Small intestine (tissue), 7 donors: ENCODE measurements at regions not wholly inside any gene's neighbourhood (a gene's known extent, or its start where the extent isn't known, plus 50 kb on each side); places are given as distances from the start of the nearest gene placed in this dataset.

Experiments
- DNase-seq, 2 donors: peaks; one replicate each; pipeline versions ENCODE4 v3.0.0 to v3.0.0-alpha.2; 2013
- FAIRE-seq: peaks from 2 replicates; lab custom pipeline; 2012; peaks lifted over from hg19 to GRCh38; lab: Jason Lieb, UNC
- H3K27ac ChIP-seq, 3 donors: one replicate each; pipeline ENCODE4 v1.5.1; 2013; ENCODE audit warnings: low read length in 2 of 3, mild to moderate bottlenecking in 2 of 3, control low read depth in 1 of 3, inconsistent platforms in 1 of 3, low read depth in 1 of 3, moderate library complexity in 1 of 3
- H3K27me3 ChIP-seq, 3 donors: one replicate each; pipeline ENCODE4 v1.6.1; 2013; ENCODE audit warnings: low read length in 3 of 3, inconsistent platforms in 1 of 3; ENCODE audit not compliant: control insufficient read depth in 3 of 3, insufficient read depth in 3 of 3
- H3K36me3 ChIP-seq, 3 donors: one replicate each; pipeline ENCODE4 v1.6.1; 2013; ENCODE audit warnings: low read length in 3 of 3, inconsistent platforms in 1 of 3, low read depth in 1 of 3, mild to moderate bottlenecking in 1 of 3, moderate library complexity in 1 of 3; ENCODE audit not compliant: control insufficient read depth in 3 of 3, insufficient read depth in 2 of 3
- H3K4me1 ChIP-seq, 3 donors: one replicate each; pipeline ENCODE4 v1.6.1; 2013; ENCODE audit warnings: low read length in 2 of 3, inconsistent platforms in 1 of 3, low read depth in 1 of 3, mild to moderate bottlenecking in 1 of 3, moderate library complexity in 1 of 3; ENCODE audit not compliant: control insufficient read depth in 3 of 3, insufficient read depth in 2 of 3
- H3K4me3 ChIP-seq, 3 donors: one replicate each; pipeline ENCODE4 v1.5.1; 2013; ENCODE audit warnings: low read length in 3 of 3, control low read depth in 1 of 3, inconsistent platforms in 1 of 3, low read depth in 1 of 3, mild to moderate bottlenecking in 1 of 3, moderate library complexity in 1 of 3
- H3K9me3 ChIP-seq, 2 donors: one replicate each; pipeline ENCODE4 v1.6.1; 2013; ENCODE audit warnings: low read depth in 1 of 2, low read length in 1 of 2; ENCODE audit not compliant: control insufficient read depth in 2 of 2, insufficient read depth in 1 of 2
- WGBS, 3 donors: extraction: QIAGEN DNeasy Blood & Tissue Kit; methylation state at CpG; one replicate each; pipeline ENCODE4 v1.1.7; 2013; 5-methylcytosine and 5-hydroxymethylcytosine counted together
- donor health status: healthy with polysubstance abuse.
- donor health status: control.
- donor health status: control.
- donor health status: Bipolar disorder and iron deficiency.
- donor health status: healthy.

DNA sequence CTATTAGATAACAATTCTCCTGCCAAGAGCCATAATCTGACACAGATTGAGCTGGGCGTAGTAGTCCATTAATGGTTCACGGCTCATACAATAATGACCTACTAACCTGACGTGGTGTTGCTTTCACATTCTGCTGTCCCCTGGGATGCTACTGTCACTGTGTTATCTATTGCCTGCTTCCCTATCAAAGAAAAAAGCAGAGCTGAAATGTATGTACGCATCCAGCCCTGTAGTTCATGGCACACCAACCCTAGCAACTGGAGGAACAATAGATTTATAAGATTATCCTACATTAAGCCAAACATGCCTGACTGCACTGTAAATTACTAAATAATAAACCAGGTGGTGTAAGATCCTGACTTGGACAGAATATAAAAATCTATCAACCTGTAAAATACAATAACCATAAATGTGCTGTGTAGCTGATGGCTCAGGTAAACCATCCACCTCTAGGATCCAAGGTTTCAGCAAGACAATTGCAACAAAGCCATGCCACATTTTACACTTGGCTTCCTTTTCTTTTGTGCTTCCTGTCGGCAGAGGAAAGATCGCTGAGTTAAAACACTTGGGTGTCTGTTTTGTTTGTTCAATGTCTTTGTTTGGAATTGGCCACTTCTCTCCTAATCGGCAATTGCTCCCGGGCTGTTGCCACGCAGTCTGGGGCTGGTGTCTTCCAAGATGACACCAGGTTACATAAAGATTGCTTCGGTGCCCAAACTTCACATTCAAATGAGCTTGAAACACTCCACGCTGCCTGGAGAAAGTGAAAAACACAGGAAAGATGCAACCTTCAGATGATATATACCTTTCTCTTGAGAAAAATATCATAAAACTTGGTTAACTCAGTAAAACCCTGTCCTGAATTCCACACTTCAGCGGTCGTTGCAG is 143.9 kb upstream of the MGMT start:
- FAIRE-seq (no peak), DNase-seq (no peak)
- WGBS, 3 donors = 37 to 48% (median 42%) methylated on average over 13 of the region's 13 CpGs
- H3K9me3 ChIP-seq = no peaks in the 10 kb centered on the region
- no peak overlapping the region for H3K27ac ChIP-seq
- no peaks in the 10 kb centered on the region for H3K36me3 ChIP-seq
- peaks cover 0 to 5% (median 0%) of the 10 kb centered on the region in 3 donors for H3K27me3 ChIP-seq
- no peak overlapping the region for H3K4me3 ChIP-seq
- no peaks in the 10 kb centered on the region for H3K4me1 ChIP-seq

GRCh38 chr10:129323879-129324278 is 143.2 kb upstream of the MGMT start:
- no peaks in the 10 kb centered on the region for H3K9me3 ChIP-seq
- no peak for FAIRE-seq
- no peaks in the 10 kb centered on the region for H3K36me3 ChIP-seq
- H3K27ac ChIP-seq = no peak overlapping the region
- no peaks in the 10 kb centered on the region for H3K4me1 ChIP-seq
- no peak for DNase-seq
- H3K27me3 ChIP-seq = peaks cover 0 to 5% (median 0%) of the 10 kb centered on the region in 3 donors
- no peak overlapping the region for H3K4me3 ChIP-seq
- WGBS, 3 donors = 75 to 91% (median 85%) methylated on average over 4 of the region's 4 CpGs

- FAIRE-seq (no peak), DNase-seq (no peak)
- peaks cover 0 to 5% (median 0%) of the 10 kb centered on the region in 3 donors for H3K27me3 ChIP-seq
- no peaks in the 10 kb centered on the region for H3K9me3 ChIP-seq
- H3K4me1 ChIP-seq = no peaks in the 10 kb centered on the region
- H3K27ac ChIP-seq = no peak overlapping the region
- no peak overlapping the region for H3K4me3 ChIP-seq
- 61 to 81% (median 69%) methylated on average over 2 of the region's 2 CpGs for WGBS, 3 donors
- no peaks in the 10 kb centered on the region for H3K36me3 ChIP-seq
These were observed 141.1 kb upstream of the MGMT start for GRCh38 chr10:129325893-129326292.

DNA sequence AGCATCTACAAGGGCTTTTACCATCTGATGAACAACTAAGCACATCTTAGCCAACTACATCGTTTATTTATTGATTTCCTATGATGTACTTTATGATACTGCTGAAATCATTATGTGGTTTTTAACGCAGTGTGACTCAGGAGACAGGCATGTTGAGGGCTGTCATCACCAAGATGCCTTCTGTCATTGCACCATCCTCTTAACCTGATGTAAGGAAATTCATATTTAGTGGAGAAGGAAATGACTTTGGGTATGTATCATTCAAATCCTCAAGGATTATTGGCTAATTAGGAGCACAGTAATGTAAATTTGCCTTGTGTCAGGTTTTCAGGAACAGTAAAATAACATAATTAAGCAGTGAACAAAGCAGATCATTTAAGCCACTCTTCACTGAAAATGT is 138.5 kb upstream of the MGMT start:
- DNase-seq (no peak), FAIRE-seq (no peak)
- no peaks in the 10 kb centered on the region for H3K27me3 ChIP-seq
- H3K4me1 ChIP-seq = no peaks in the 10 kb centered on the region
- H3K27ac ChIP-seq = no peak overlapping the region
- no peak overlapping the region for H3K4me3 ChIP-seq
- no peaks in the 10 kb centered on the region for H3K9me3 ChIP-seq
- WGBS, 3 donors = 40 to 60% (median 41%) methylated on average over 2 of the region's 2 CpGs
- H3K36me3 ChIP-seq = no peaks in the 10 kb centered on the region

GRCh38 chr10:129329385-129330055 is 137.5 kb upstream of the MGMT start:
- no peak overlapping the region for H3K4me3 ChIP-seq
- DNase-seq = no peak
- WGBS, 3 donors = 85 to 89% (median 85%) methylated on average over 17 of the region's 17 CpGs
- no peaks in the 10 kb centered on the region for H3K4me1 ChIP-seq
- no peaks in the 10 kb centered on the region for H3K36me3 ChIP-seq
- FAIRE-seq = no peak
- no peak overlapping the region for H3K27ac ChIP-seq
- no peaks in the 10 kb centered on the region for H3K27me3 ChIP-seq
- H3K9me3 ChIP-seq = no peaks in the 10 kb centered on the region

GRCh38 chr10:129330211-129330610 is 136.8 kb upstream of the MGMT start:
- DNase-seq (no peak), FAIRE-seq (no peak)
- Histone ChIP-seq H3K36me3 (no peaks in the 10 kb centered on the region), H3K4me1 (no peaks in the 10 kb centered on the region), H3K27me3 (no peaks in the 10 kb centered on the region), H3K9me3 (no peaks in the 10 kb centered on the region), H3K4me3 (no peak overlapping the region), H3K27ac (no peak overlapping the region)
- WGBS, 3 donors = 74 to 80% (median 80%) methylated on average over 4 of the region's 4 CpGs

DNA sequence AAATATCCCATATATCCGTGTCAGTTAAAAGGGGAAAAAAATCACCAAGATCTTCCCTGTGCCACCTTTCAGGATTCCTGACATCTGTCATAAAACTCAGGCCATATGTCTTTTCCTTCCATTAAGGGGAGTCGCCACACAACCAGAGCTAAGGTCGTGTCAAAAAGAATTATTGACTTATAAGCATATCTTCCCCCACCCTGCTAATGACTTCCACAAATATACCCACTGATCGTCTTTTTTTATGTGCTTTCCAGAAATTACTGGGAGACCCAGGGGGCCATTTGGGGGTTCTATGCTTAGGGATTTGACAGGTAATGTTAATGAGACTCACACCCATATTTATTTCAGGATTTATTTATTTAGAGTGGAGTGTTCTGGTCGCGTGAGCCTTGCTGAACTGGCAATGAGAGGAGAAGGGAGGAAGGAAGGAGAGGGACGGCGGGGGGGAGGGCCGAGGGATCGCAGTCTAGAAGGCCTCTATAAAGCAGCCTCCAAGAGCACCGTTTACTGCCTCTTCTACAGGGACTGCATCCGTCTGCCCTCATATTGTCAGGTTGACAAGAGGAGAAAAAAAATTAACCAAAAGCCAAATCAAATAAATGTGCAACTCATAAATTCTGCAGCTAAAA is 135.7 kb upstream of the MGMT start:
- 48 to 67% (median 58%) methylated on average over 12 of the region's 12 CpGs for WGBS, 3 donors
- H3K4me3 ChIP-seq = no peak overlapping the region
- H3K9me3 ChIP-seq = no peaks in the 10 kb centered on the region
- DNase-seq (no peak), FAIRE-seq (no peak)
- H3K36me3 ChIP-seq = no peaks in the 10 kb centered on the region
- no peaks in the 10 kb centered on the region for H3K4me1 ChIP-seq
- H3K27ac ChIP-seq = no peak overlapping the region
- no peaks in the 10 kb centered on the region for H3K27me3 ChIP-seq

DNA sequence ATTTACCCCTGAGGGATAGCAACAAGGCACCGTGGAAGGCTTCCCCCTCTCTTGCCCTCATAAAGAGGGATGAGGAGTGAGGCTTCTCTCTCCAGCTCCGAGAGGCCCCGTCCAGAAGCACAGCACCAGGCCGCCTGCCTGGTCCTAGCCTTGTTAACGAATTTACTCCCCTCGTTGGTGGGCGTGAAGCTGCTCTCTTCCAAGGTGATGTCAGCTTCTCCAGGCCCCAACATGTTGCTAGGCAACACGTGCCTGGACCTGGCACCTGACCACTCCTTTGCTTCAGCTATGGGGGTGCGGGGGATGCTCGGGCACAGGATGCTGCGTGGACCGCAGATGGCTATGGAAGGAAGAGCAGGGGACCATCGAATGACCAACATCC is 135.2 kb upstream of the MGMT start:
- WGBS, 3 donors = 82 to 85% (median 82%) methylated on average over 13 of the region's 13 CpGs
- no peaks in the 10 kb centered on the region for H3K27me3 ChIP-seq
- no peak overlapping the region for H3K27ac ChIP-seq
- H3K4me3 ChIP-seq = no peak overlapping the region
- DNase-seq (no peak), FAIRE-seq (no peak)
- H3K9me3 ChIP-seq = no peaks in the 10 kb centered on the region
- H3K36me3 ChIP-seq = no peaks in the 10 kb centered on the region
- no peaks in the 10 kb centered on the region for H3K4me1 ChIP-seq
